K562 (cell line): ENCODE measurements at regions not wholly inside any gene's neighbourhood (a gene's known extent, or its start where the extent isn't known, plus 50 kb on each side); places are given as distances from the start of the nearest gene placed in this dataset.

Experiments
- ATAC-seq: fragments of 200-7000 bp; cut with Tn5 transposase; 3 replicates; pipeline ENCODE4 v1.9.1; 2020; ENCODE audit warnings: moderate library complexity
- BruUV-seq: library from RNA; stranded (reverse); fragments of 400-500 nt; replicated peaks from 2 replicates; lab custom pipeline; 2021; lab: Mats Ljungman, UMichigan
- CTCF ChIA-PET: fragments of 300-600 bp; formaldehyde crosslinking; extraction: SDS; loops from one replicate; lab custom pipeline; 2021; ENCODE audit warnings: low intra/inter-chr PET ratio; lab: Yijun Ruan, JAX
- POLR2A ChIA-PET: fragments of 300-600, 350-650 bp; sonication (Branson Sonifier 250); formaldehyde crosslinking; extraction: SDS; loops from one replicate; lab custom pipeline; 2021; ENCODE audit warnings: antibody characterized with exemption, inconsistent platforms; lab: Yijun Ruan, JAX
- DNase-seq, 4 experiments: peaks; one replicate each; pipeline versions ENCODE4 v3.0.0 to v3.0.0-alpha.2; 2011 to 2018; ENCODE audit warnings: low spot score in 3 of 4, mixed read lengths in 3 of 4; ENCODE audit errors: extremely low read depth in 1 of 4
- FAIRE-seq: peaks from 2 replicates; lab custom pipeline; 2011; peaks lifted over from hg19 to GRCh38; lab: Jason Lieb, UNC
- H2AFZ ChIP-seq: 2 replicates; pipeline ENCODE4 v1.6.0; 2011; ENCODE audit warnings: low read depth, low read length, control low read depth, inconsistent platforms
- H3K27ac ChIP-seq: fragments of 200-600 bp; 3 replicates; pipeline ENCODE4 v1.8.0; 2011; ENCODE audit warnings: low read depth, mild to moderate bottlenecking, control low read depth, inconsistent platforms, low read length, moderate library complexity, mixed read lengths; ENCODE audit errors: extremely low read depth
- H3K27me3 ChIP-seq, 2 experiments: fragments of 300-600 bp in 1 of 2; 2 replicates in 1 of 2; 3 replicates in 1 of 2; pipeline versions ENCODE4 v1.6.0 to v1.8.0; 2011; ENCODE audit warnings: inconsistent platforms in 2 of 2, low read length in 2 of 2, mild to moderate bottlenecking in 1 of 2, mixed read lengths in 1 of 2, moderate library complexity in 1 of 2; ENCODE audit not compliant: control insufficient read depth in 2 of 2, insufficient read depth in 2 of 2
- H3K36me3 ChIP-seq: fragments of 300-600 bp; 3 replicates; pipeline ENCODE4 v1.8.0; 2011; ENCODE audit warnings: mild to moderate bottlenecking, low read length, inconsistent platforms; ENCODE audit not compliant: control insufficient read depth, insufficient read depth
- H3K4me1 ChIP-seq, 2 experiments: fragments of 200-600 bp in 1 of 2; replicated peaks in 1 of 2; 2 replicates in 1 of 2; 3 replicates in 1 of 2; pipeline versions ENCODE4 v1.5.1 to v1.8.0; 2011; ENCODE audit warnings: inconsistent platforms in 2 of 2, low read length in 2 of 2, mild to moderate bottlenecking in 1 of 2, mixed read lengths in 1 of 2, moderate library complexity in 1 of 2; ENCODE audit not compliant: control insufficient read depth in 2 of 2, insufficient read depth in 2 of 2
- H3K4me2 ChIP-seq: 2 replicates; pipeline ENCODE4 v1.6.1; 2011; ENCODE audit warnings: low read length, control low read depth, inconsistent platforms, mixed read lengths; ENCODE audit not compliant: insufficient read depth
- H3K4me3 ChIP-seq: fragments of 200-600 bp; sonication (generic), shearing (Covaris generic); 2 replicates; pipeline ENCODE4 v1.5.1; 2016; ENCODE audit warnings: control low read depth, inconsistent platforms
- H3K79me2 ChIP-seq: fragments of 200-600 bp; 3 replicates; pipeline ENCODE4 v1.8.0; 2011; ENCODE audit warnings: low read length, inconsistent platforms; ENCODE audit not compliant: control insufficient read depth, insufficient read depth
- H3K9ac ChIP-seq, 2 experiments: 2 replicates each; pipeline versions ENCODE4 v1.6.0 to v1.6.1; 2011; ENCODE audit warnings: low read depth in 2 of 2, low read length in 2 of 2, control low read depth in 1 of 2, inconsistent platforms in 1 of 2, mild to moderate bottlenecking in 1 of 2, mixed read lengths in 1 of 2; ENCODE audit not compliant: insufficient read depth in 1 of 2
- H3K9me1 ChIP-seq: one replicate; pipeline ENCODE4 v1.6.0; 2011; ENCODE audit warnings: inconsistent platforms, mild to moderate bottlenecking, low read length, moderate library complexity; ENCODE audit not compliant: control insufficient read depth, insufficient read depth
- H3K9me3 ChIP-seq: replicated peaks from 2 replicates; pipeline ENCODE4 v1.5.1; 2011; ENCODE audit warnings: low read depth, low read length, inconsistent platforms; ENCODE audit not compliant: control insufficient read depth, insufficient read depth
- H4K20me1 ChIP-seq: replicated peaks from 2 replicates; pipeline ENCODE4 v1.6.1; 2011; ENCODE audit warnings: low read length, inconsistent platforms, mixed read lengths; ENCODE audit not compliant: control insufficient read depth, insufficient read depth
- ARNT ChIP-seq, 2 experiments: fragments of 450-650 bp; IDR thresholded peaks; 2 replicates each; pipeline ENCODE4 v1.6.1; 2016; ENCODE audit warnings: mild to moderate bottlenecking in 1 of 2
- ASH1L ChIP-seq: fragments of 450-650 bp; IDR thresholded peaks from 2 replicates; pipeline ENCODE4 v1.6.1; 2018; ENCODE audit warnings: borderline replicate concordance, mild to moderate bottlenecking, low read depth; ENCODE audit not compliant: partially characterized antibody
- CBX5 ChIP-seq: IDR thresholded peaks from 2 replicates; pipeline ENCODE4 v1.6.1; 2014; ENCODE audit warnings: low read depth, borderline replicate concordance
- FOXO4 ChIP-seq: fragments of 450-650 bp; formaldehyde crosslinking; IDR thresholded peaks from 2 replicates; pipeline ENCODE4 v1.4.0; 2020; ENCODE audit warnings: mild to moderate bottlenecking, moderate library complexity
- GATAD2A ChIP-seq: fragments of 450-650 bp; IDR thresholded peaks from 2 replicates; pipeline ENCODE4 v1.6.1; 2017
- GMEB1 ChIP-seq: fragments of 250-450 bp; sonication (Bioruptor Pico); IDR thresholded peaks from 2 replicates; pipeline ENCODE4 v1.4.0; 2020; ENCODE audit warnings: mild to moderate bottlenecking
- HDAC8 ChIP-seq: fragments of 450-650 bp; IDR thresholded peaks from 2 replicates; pipeline ENCODE4 v1.6.1; 2016; ENCODE audit warnings: mild to moderate bottlenecking, missing genetic modification characterization, moderate library complexity, missing compliant biosample characterization
- PPARD ChIP-seq: fragments of 250-450 bp; sonication (Bioruptor Pico); IDR thresholded peaks from 2 replicates; pipeline ENCODE4 v1.8.0; 2022; ENCODE audit warnings: inconsistent platforms, mild to moderate bottlenecking, moderate library complexity
- ZC3H4 ChIP-seq: sonication (generic); formaldehyde crosslinking; IDR thresholded peaks from 2 replicates; pipeline ENCODE4 v1.9.0; 2021; ENCODE audit warnings: missing genetic modification reagents, borderline replicate concordance
- ZFP30 ChIP-seq: fragments of 250-450 bp; sonication (Bioruptor Pico); IDR thresholded peaks from 2 replicates; pipeline ENCODE4 v1.8.0; 2022; ENCODE audit warnings: moderate library complexity, mild to moderate bottlenecking, inconsistent platforms, borderline replicate concordance
- ZNF318 ChIP-seq, 2 experiments: fragments of 450-650 bp; IDR thresholded peaks; 2 replicates each; pipeline ENCODE4 v1.6.1; 2016; ENCODE audit warnings: mild to moderate bottlenecking in 2 of 2, borderline replicate concordance in 1 of 2, low read depth in 1 of 2, moderate library complexity in 1 of 2
- ZNF75A ChIP-seq: fragments of 450-650 bp; formaldehyde crosslinking; IDR thresholded peaks from 2 replicates; pipeline ENCODE4 v1.4.0; 2020; ENCODE audit warnings: mild to moderate bottlenecking
- WGBS: fragments of 100-300 bp; shearing (Covaris generic); methylation state at CpG from one replicate; pipeline ENCODE4 v1.1.6; 2016; ENCODE audit warnings: low coverage, mixed read lengths; ENCODE audit not compliant: insufficient coverage; ENCODE audit errors: missing lambda C conversion rate; 5-methylcytosine and 5-hydroxymethylcytosine counted together
- in situ Hi-C: fragments of 300-500 bp; cut with MboI; formaldehyde crosslinking; loops from 4 replicates; pipeline ENCODE4 v1.15.0; 2018; ENCODE audit warnings: inconsistent platforms, mixed read lengths
- intact Hi-C: fragments of 100-400 bp; cut with micrococcal nuclease; formaldehyde crosslinking; loops from 2 replicates; pipeline ENCODE4 v1.14.2; 2022

- Histone ChIP-seq H4K20me1 (no peaks in the 10 kb centered on the region), H3K4me2 (no peak overlapping the region), H2AFZ (no peak overlapping the region), H3K4me1 (no peaks in the 10 kb centered on the region), H3K79me2 (no peaks in the 10 kb centered on the region), H3K4me3 (no peak overlapping the region), H3K9me1 (no peaks in the 10 kb centered on the region), H3K36me3 (no peaks in the 10 kb centered on the region), H3K27me3 (no peaks in the 10 kb centered on the region), H3K9me3 (no peaks in the 10 kb centered on the region), H3K27ac (no peak overlapping the region), H3K9ac (no peak overlapping the region)
- ChIA-PET CTCF (no interaction called here), POLR2A (no interaction called here)
- ATAC-seq (no peak), DNase-seq (no peak), FAIRE-seq (no peak)
- in situ Hi-C loops = no loop called here
- BruUV-seq = no TSS peak
- WGBS = 0% methylated on average over 3 of the region's 3 CpGs
- intact Hi-C loops = no loop called here
- TF ChIP-seq ZC3H4 (CRISPR knock-in tag) (no peak), HDAC8 (tag) (no peak), ARNT (IDR thresholded peaks at IDR 0.05) (no peak), GATAD2A (no peak), GMEB1 (CRISPR knock-in tag) (no peak), ASH1L (no peak), ZNF75A (no peak), PPARD (CRISPR knock-in tag) (no peak), ZNF318 (IDR thresholded peaks at IDR 0.05; ENCODE audit: borderline replicate concordance in 1 of 2, low read depth in 1 of 2) (no peak), CBX5 (no peak), ZFP30 (CRISPR knock-in tag) (no peak), FOXO4 (CRISPR knock-in tag) (no peak)
Measured at GRCh38 chr7:84302949-84303348, 108.4 kb upstream of the SEMA3A start.
